Type B pancreatic cell (in vitro differentiated cells): ENCODE measurements at regions not wholly inside any gene's neighbourhood (a gene's known extent, or its start where the extent isn't known, plus 50 kb on each side); places are given as distances from the start of the nearest gene placed in this dataset.
A peak's percentile ranks its signal among the peaks of the same experiment; 100 is the strongest.

Source experiments
- DNase-seq: peaks from one replicate; pipeline ENCODE4 v3.0.0; 2021; ENCODE audit warnings: mixed read lengths; ENCODE audit not compliant: unreplicated experiment; ENCODE audit errors: extremely low spot score
- H3K27ac Mint-ChIP-seq: 2 replicates; pipeline ENCODE4 v1.8.0; 2021; ENCODE audit warnings: mild to moderate bottlenecking, mixed read lengths
- H3K27me3 Mint-ChIP-seq: 2 replicates; pipeline ENCODE4 v1.8.0; 2021; ENCODE audit warnings: mixed read lengths
- H3K36me3 Mint-ChIP-seq: 2 replicates; pipeline ENCODE4 v1.8.0; 2021; ENCODE audit warnings: mixed read lengths
- H3K4me1 Mint-ChIP-seq: one replicate; pipeline ENCODE4 v1.8.0; 2021; ENCODE audit warnings: mixed read lengths; ENCODE audit not compliant: unreplicated experiment
- H3K4me3 Mint-ChIP-seq: 2 replicates; pipeline ENCODE4 v1.8.0; 2021; ENCODE audit warnings: mild to moderate bottlenecking, mixed read lengths
- H3K9me3 Mint-ChIP-seq: 2 replicates; pipeline ENCODE4 v1.8.0; 2021; ENCODE audit warnings: mixed read lengths
- TF ChIP-seq, protein P1 (sequence below): fragments of 200-600 bp; sonication (generic); conservative IDR thresholded peaks from 2 replicates; pipeline ENCODE4 v1.5.0; 2021; ENCODE audit warnings: antibody characterized with exemption, mild to moderate bottlenecking

DNA sequence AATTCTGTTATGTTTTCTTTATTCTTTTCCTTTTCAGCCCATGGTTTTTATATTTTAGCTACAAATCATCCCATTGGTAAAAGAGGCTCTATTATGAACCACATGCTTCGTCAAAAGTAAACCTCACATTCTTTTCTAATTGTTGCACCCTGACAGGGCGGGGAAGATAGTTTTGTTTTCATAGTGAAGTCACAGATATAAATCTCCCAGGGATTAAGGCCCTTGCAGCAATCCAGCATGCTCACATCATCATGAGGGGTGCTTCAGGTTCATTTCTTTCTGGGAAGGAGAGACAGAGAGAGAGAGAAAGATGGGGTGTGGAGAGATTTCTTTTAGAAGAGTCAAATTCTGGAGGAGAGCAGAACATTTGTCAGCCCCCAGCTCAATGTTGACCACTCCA, 124.5 kb upstream of the CDC42EP3 start:
- Mint-ChIP-seq H3K4me1 (peaks cover 20% of the 10 kb centered on the region), H3K9me3 (peaks cover 12% of the 10 kb centered on the region)

DNA sequence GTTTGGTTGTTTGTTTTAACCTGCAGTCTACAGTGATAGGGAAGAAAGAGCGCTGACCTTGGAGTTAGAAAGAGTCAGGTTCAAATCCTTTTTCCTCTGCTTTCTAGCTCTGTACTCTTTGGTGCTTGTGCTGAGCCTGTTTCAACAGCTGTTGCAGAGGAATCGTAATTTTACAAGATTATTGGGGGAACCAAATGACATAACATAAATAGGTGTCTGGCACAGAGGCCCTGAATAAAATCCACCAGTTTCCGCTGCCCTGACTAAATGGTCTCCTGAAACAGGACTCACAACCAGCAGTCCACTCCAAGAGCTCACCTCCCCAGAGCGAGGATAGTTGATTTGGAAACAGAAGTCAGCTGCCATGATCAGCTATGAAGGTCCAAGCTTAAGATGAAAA, 125.0 kb upstream of the CDC42EP3 start:
- H3K27me3 Mint-ChIP-seq = no peaks in the 10 kb centered on the region
- DNase-seq = no peak
- no peaks in the 10 kb centered on the region for H3K36me3 Mint-ChIP-seq
- H3K9me3 Mint-ChIP-seq = peaks cover 12% of the 10 kb centered on the region
- TF ChIP-seq, protein P1, sequence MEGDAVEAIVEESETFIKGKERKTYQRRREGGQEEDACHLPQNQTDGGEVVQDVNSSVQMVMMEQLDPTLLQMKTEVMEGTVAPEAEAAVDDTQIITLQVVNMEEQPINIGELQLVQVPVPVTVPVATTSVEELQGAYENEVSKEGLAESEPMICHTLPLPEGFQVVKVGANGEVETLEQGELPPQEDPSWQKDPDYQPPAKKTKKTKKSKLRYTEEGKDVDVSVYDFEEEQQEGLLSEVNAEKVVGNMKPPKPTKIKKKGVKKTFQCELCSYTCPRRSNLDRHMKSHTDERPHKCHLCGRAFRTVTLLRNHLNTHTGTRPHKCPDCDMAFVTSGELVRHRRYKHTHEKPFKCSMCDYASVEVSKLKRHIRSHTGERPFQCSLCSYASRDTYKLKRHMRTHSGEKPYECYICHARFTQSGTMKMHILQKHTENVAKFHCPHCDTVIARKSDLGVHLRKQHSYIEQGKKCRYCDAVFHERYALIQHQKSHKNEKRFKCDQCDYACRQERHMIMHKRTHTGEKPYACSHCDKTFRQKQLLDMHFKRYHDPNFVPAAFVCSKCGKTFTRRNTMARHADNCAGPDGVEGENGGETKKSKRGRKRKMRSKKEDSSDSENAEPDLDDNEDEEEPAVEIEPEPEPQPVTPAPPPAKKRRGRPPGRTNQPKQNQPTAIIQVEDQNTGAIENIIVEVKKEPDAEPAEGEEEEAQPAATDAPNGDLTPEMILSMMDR = no peak
- H3K27ac Mint-ChIP-seq = peak overlapping the region; percentile 86
- no peak overlapping the region for H3K4me3 Mint-ChIP-seq
- H3K4me1 Mint-ChIP-seq = peaks cover 23% of the 10 kb centered on the region

More for the DNA sequence above, 124.5 kb upstream of the CDC42EP3 start:
- TF ChIP-seq, protein P1 = no peak
- Mint-ChIP-seq H3K27ac (peak overlapping the region; percentile 86), H3K27me3 (no peaks in the 10 kb centered on the region), H3K4me3 (peak overlapping the region; percentile 39), H3K36me3 (no peaks in the 10 kb centered on the region)
- no peak for DNase-seq

DNA sequence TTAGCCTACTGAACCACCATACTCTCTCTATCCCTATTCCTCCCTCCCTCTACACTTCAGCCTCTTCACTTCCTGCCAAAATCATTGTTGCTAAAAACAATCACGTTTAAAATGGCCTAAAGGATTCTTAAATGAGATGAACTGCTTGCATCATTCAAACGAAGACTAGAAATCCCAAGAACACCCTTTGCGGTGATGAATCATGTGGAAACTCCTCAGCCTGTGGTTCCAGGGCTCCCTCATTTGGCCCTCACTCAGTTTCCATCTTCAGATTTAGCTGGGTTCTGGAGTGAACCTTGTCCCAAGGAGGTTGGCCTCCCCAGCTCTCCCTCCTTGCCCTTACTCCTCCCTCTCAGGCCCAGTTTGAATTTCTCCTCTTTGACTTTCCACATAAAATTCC, 125.6 kb upstream of the CDC42EP3 start:
- TF ChIP-seq, protein P1 = no peak
- DNase-seq = no peak
- no peak overlapping the region for H3K4me3 Mint-ChIP-seq
- no peaks in the 10 kb centered on the region for H3K36me3 Mint-ChIP-seq
- peak overlapping the region; percentile 24 for H3K27ac Mint-ChIP-seq
- peaks cover 29% of the 10 kb centered on the region for H3K4me1 Mint-ChIP-seq
- H3K27me3 Mint-ChIP-seq = no peaks in the 10 kb centered on the region
- H3K9me3 Mint-ChIP-seq = peaks cover 12% of the 10 kb centered on the region

DNA sequence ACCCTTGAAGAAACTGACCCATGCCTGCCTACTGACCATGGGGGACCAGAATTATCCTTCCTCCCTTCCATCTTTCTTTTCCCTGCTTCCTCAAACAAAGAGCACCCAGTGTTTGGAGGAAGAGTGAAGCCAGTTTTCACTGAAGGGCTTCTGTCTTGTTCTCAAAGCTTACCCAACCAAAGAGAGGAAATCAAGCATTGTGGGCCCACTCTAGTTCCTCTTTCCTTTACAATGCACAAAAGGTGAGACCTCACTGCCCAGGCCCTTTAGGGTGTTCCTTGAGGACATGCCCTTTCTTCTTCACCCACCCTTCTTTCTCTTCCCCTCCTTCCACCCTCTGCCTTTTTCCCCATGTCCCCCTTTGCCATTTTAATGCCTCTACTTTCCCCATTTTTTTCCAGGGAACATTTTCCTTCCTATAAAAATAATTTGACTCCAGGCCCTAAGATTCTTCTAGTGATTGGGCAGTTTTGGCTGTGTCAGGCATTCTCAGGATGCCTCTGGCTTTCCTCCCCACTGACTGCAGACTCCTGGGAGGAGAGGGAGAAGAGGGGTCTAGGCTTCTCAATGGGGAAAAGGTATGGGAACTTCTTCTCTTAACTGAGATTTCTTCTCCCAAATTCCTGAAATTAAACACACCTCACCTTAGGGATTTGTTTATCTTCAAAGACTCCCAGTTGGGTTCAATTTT, 126.6 kb upstream of the RMDN2 start:
- Mint-ChIP-seq H3K4me1 (peaks cover 31% of the 10 kb centered on the region), H3K9me3 (peaks cover 8% of the 10 kb centered on the region), H3K27ac (no peak overlapping the region), H3K4me3 (no peak overlapping the region), H3K27me3 (no peaks in the 10 kb centered on the region), H3K36me3 (no peaks in the 10 kb centered on the region)
- DNase-seq = no peak
- TF ChIP-seq, protein P1 = no peak

DNA sequence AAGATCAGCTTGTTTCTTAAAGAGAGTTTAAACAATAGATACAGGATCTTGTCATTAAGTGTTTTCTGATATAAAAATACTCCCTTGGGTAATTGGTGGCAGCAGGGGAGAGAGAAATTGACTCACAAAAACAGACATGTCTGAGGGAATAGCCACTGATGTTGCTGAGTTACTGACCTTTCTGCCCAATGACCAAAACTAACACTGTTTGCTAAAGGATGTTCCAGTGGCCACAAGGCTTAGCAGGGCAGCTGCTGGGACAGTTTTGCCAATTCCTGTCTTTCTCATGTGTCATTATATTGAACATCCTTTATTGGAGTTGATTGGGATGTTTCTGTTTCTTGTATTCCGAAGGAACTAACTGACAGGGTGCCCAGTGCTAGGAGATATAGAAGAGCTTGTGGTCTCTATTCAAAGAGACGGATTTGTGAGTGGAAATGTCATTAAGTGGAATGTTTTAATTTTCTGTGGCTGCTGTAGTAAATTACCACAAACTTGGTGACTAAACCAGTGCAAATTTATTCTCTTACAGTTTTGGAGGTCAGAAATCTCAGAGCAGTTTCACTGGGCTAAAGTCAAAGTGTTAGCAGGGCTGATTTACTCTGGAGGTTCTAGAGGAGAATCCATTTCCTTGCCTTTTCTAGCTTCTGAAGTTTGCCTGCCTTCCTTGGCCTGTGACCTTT, 124.8 kb upstream of the RMDN2 start:
- no peak overlapping the region for H3K27ac Mint-ChIP-seq
- no peaks in the 10 kb centered on the region for H3K36me3 Mint-ChIP-seq
- peaks cover 4% of the 10 kb centered on the region for H3K9me3 Mint-ChIP-seq
- no peak overlapping the region for H3K4me3 Mint-ChIP-seq
- no peak for DNase-seq
- no peaks in the 10 kb centered on the region for H3K27me3 Mint-ChIP-seq
- TF ChIP-seq, protein P1 = no peak
- H3K4me1 Mint-ChIP-seq = peaks cover 27% of the 10 kb centered on the region
